ENCODE measurements at regions not wholly inside any gene's neighbourhood (a gene's known extent, or its start where the extent isn't known, plus 50 kb on each side); places are given as distances from the start of the nearest gene placed in this dataset.

- Histone ChIP-seq H3K4me1 (ENCODE audit: insufficient read depth, low read length) (no peaks in the 10 kb centered on the region), H3K4me3 (ENCODE audit: low read length) (no peak overlapping the region), H3K27me3 (ENCODE audit: insufficient read depth, low read length) (no peaks in the 10 kb centered on the region), H3K9me3 (ENCODE audit: low read depth, low read length) (no peaks in the 10 kb centered on the region)
Measured at GRCh38 chr3:106685745-106686144, 691.5 kb upstream of the CCDC54 start.

DNA sequence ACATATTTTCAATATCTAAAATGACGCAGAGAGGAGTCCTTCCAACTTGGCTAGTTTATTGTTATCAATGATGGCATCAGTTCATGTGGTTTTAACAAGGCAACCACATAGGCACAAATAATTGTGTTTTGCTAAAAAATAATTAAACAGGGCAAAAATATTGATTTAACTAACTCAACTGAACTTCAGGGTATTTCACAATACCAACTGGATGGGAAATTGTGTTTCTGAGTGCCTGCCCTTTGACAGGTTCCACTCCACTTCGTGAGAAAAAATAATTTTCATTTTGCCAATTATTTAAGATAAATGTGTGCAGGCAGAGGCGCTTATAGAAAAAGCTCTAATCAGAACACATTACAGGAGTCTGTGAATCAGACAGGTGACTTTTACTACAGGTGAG lies 689.3 kb upstream of the CCDC54 start:
- H3K4me1 ChIP-seq (ENCODE audit: insufficient read depth, low read length) = no peaks in the 10 kb centered on the region
- no peaks in the 10 kb centered on the region for H3K27me3 ChIP-seq (ENCODE audit: insufficient read depth, low read length)
- no peak overlapping the region for H3K4me3 ChIP-seq (ENCODE audit: low read length)
- H3K9me3 ChIP-seq (ENCODE audit: low read depth, low read length) = no peaks in the 10 kb centered on the region

- Histone ChIP-seq H3K4me1 (ENCODE audit: insufficient read depth, low read length) (no peaks in the 10 kb centered on the region), H3K4me3 (ENCODE audit: low read length) (no peak overlapping the region), H3K27me3 (ENCODE audit: insufficient read depth, low read length) (no peaks in the 10 kb centered on the region), H3K9me3 (ENCODE audit: low read depth, low read length) (no peaks in the 10 kb centered on the region)
Measured at GRCh38 chr3:106688464-106688863, 688.8 kb upstream of the CCDC54 start.

DNA sequence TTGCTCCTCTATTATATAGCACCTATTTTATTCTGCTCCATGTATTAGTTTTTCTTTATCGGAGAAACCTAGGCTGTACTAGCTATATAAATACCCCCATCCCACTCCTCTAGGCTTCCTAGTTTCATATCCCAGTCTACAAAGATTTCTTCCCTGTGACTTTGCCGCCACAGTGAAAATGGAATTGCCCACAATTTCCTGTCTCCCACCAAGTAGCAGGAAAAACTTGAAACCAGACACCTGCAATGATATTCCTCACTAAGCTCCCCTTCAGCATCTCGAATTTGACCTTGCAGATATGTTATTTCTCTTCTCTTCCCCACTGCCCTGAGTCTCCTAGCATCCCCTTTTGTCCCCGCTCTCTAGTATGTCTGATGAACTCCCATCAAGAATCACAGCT lies 685.8 kb upstream of the CCDC54 start:
- no peaks in the 10 kb centered on the region for H3K4me1 ChIP-seq (ENCODE audit: insufficient read depth, low read length)
- no peak overlapping the region for H3K4me3 ChIP-seq (ENCODE audit: low read length)
- H3K27me3 ChIP-seq (ENCODE audit: insufficient read depth, low read length) = no peaks in the 10 kb centered on the region
- no peaks in the 10 kb centered on the region for H3K9me3 ChIP-seq (ENCODE audit: low read depth, low read length)

DNA sequence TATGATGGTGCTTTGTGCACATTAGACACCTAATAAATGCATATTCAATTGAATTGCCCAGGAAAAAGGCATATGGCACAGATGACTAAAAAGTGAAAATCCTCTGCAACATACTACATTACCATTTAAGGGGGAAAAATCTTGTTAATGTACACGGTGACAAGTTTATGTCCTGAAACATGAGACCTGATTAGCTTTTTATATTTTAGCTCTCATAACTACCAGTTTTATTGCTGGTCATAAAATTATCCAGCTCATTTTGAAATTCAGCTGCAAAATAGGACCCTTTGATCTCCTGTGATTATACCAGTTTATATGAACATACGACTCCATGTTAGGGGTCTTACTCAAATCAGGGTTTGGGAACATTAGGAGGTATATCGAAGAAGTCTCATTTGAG lies 684.6 kb upstream of the CCDC54 start:
- Histone ChIP-seq H3K27me3 (ENCODE audit: insufficient read depth, low read length) (no peaks in the 10 kb centered on the region), H3K4me1 (ENCODE audit: insufficient read depth, low read length) (no peaks in the 10 kb centered on the region)

DNA sequence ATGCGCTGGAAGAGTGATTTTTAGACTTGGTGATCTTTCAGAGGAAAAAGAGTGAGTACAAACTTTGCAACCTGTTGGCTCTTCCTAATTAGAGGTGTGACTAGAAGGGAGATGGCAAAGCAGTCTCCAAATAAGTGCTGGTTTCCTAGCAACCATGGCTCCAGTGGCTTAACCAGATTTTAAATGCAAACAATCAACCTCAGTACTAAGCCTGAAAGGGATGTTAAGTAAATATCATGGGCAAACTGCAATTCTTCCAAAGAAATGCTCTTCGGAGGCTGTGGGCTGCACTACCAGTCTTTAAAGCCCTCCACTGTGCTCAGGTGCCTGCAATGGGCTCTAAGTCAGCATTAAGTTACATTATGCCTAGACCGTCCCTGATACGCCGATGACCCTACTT lies 678.1 kb upstream of the CCDC54 start:
- Histone ChIP-seq H3K9me3 (ENCODE audit: low read depth, low read length) (no peaks in the 10 kb centered on the region), H3K4me1 (ENCODE audit: insufficient read depth, low read length) (no peaks in the 10 kb centered on the region), H3K4me3 (ENCODE audit: low read length) (no peak overlapping the region), H3K27me3 (ENCODE audit: insufficient read depth, low read length) (no peaks in the 10 kb centered on the region)

More for the DNA sequence above, 684.6 kb upstream of the CCDC54 start:
- H3K4me3 ChIP-seq (ENCODE audit: low read length) = no peak overlapping the region
- no peaks in the 10 kb centered on the region for H3K9me3 ChIP-seq (ENCODE audit: low read depth, low read length)

DNA sequence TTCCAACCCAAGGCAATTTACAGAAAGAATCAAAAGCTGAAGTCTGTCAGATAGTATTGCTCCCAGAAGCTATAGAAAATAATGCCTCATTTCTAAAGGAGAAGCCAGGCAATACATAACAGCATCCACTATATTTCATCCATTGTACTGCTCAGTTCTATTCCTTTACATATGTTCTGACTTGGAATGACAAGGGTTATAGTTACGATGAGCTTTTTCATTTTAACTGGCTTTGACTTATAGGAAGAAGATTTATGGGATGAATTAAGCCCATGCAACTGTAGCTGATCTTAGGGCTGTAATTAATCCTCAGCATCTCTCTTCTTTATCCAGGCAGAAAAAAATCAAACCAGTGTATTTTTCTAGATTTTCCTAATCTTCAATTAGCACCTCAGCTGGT lies 676.3 kb upstream of the CCDC54 start:
- H3K4me1 ChIP-seq (ENCODE audit: insufficient read depth, low read length) = no peaks in the 10 kb centered on the region
- no peaks in the 10 kb centered on the region for H3K27me3 ChIP-seq (ENCODE audit: insufficient read depth, low read length)
- no peak overlapping the region for H3K4me3 ChIP-seq (ENCODE audit: low read length)
- H3K9me3 ChIP-seq (ENCODE audit: low read depth, low read length) = no peaks in the 10 kb centered on the region

DNA sequence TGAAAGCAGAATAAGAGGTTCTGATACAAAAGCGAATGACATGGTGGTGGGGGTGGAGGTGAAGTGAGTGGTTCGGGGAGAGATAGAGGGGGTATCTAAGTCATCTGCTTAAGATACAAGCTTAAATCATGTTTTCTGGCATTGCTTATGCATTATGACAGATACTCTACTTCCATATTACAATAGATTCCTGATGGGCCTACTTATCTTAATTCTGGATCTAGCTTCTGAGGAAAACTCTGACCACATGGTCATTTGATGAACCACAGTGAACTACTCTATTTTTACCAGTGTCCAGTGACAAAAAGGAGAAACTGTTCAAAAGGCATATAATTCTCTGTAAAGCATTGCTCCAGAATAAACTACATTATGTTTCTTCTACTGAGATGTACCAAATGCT lies 673.7 kb upstream of the CCDC54 start:
- Histone ChIP-seq H3K4me1 (ENCODE audit: insufficient read depth, low read length) (no peaks in the 10 kb centered on the region), H3K4me3 (ENCODE audit: low read length) (no peak overlapping the region), H3K27me3 (ENCODE audit: insufficient read depth, low read length) (no peaks in the 10 kb centered on the region), H3K9me3 (ENCODE audit: low read depth, low read length) (no peaks in the 10 kb centered on the region)

GRCh38 chr3:106707347-106707746 lies 669.9 kb upstream of the CCDC54 start:
- Histone ChIP-seq H3K4me1 (ENCODE audit: insufficient read depth, low read length) (no peaks in the 10 kb centered on the region), H3K27me3 (ENCODE audit: insufficient read depth, low read length) (no peaks in the 10 kb centered on the region), H3K4me3 (ENCODE audit: low read length) (no peak overlapping the region), H3K9me3 (ENCODE audit: low read depth, low read length) (no peaks in the 10 kb centered on the region)

DNA sequence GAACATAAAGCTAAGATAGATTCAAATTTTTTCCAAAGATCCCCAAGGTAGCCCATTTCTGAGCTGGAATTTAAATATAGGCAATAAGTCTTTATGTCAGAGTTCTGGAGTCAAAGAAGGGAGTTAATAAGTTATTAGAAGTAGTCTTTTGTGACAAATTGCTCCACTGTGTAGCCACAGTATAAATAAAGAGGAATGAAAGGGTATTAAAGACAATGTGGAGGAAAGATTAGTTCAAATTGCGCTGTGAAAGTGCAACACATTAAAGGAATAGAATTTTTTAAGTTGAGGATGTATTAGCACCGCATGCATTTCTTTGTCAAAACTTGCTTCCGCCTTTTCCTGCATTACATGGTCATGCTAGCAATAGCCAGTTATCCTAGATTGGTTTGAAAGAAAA lies 666.6 kb upstream of the CCDC54 start:
- Histone ChIP-seq H3K27me3 (ENCODE audit: insufficient read depth, low read length) (no peaks in the 10 kb centered on the region), H3K9me3 (ENCODE audit: low read depth, low read length) (no peaks in the 10 kb centered on the region), H3K4me1 (ENCODE audit: insufficient read depth, low read length) (no peaks in the 10 kb centered on the region), H3K4me3 (ENCODE audit: low read length) (no peak overlapping the region)

DNA sequence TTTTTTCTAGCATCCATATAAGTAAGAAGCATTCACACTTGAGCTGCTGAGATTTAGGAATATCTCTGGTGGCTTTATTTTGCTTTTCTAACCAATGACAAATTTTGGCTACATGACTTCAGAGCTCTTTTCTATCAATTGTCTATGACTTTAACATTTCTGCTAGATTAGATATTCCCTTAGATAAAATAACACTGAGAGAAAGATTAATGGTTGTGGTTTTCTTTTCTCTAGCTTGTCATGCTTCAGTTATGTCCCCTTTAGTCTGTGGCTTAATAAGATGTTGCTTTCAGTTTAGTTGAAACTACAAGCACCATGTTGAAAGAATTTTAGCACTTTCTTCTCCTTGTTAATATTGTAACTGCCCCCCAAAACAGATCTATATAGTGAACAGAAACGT lies 665.6 kb upstream of the CCDC54 start:
- Histone ChIP-seq H3K27me3 (ENCODE audit: insufficient read depth, low read length) (no peaks in the 10 kb centered on the region), H3K4me1 (ENCODE audit: insufficient read depth, low read length) (no peaks in the 10 kb centered on the region), H3K9me3 (ENCODE audit: low read depth, low read length) (no peaks in the 10 kb centered on the region), H3K4me3 (ENCODE audit: low read length) (no peak overlapping the region)

GRCh38 chr3:106714400-106714799 lies 662.8 kb upstream of the CCDC54 start:
- H3K4me1 ChIP-seq (ENCODE audit: insufficient read depth, low read length) = no peaks in the 10 kb centered on the region
- no peak overlapping the region for H3K4me3 ChIP-seq (ENCODE audit: low read length)
- H3K9me3 ChIP-seq (ENCODE audit: low read depth, low read length) = no peaks in the 10 kb centered on the region
- no peaks in the 10 kb centered on the region for H3K27me3 ChIP-seq (ENCODE audit: insufficient read depth, low read length)

GRCh38 chr3:106715286-106715685 lies 662.0 kb upstream of the CCDC54 start:
- Histone ChIP-seq H3K4me3 (ENCODE audit: low read length) (no peak overlapping the region), H3K9me3 (ENCODE audit: low read depth, low read length) (no peaks in the 10 kb centered on the region), H3K4me1 (ENCODE audit: insufficient read depth, low read length) (no peaks in the 10 kb centered on the region), H3K27me3 (ENCODE audit: insufficient read depth, low read length) (no peaks in the 10 kb centered on the region)

GRCh38 chr3:106717178-106717780 lies 660.0 kb upstream of the CCDC54 start:
- H3K27me3 ChIP-seq (ENCODE audit: insufficient read depth, low read length) = no peaks in the 10 kb centered on the region
- H3K4me3 ChIP-seq (ENCODE audit: low read length) = no peak overlapping the region
- H3K4me1 ChIP-seq (ENCODE audit: insufficient read depth, low read length) = no peaks in the 10 kb centered on the region
- no peaks in the 10 kb centered on the region for H3K9me3 ChIP-seq (ENCODE audit: low read depth, low read length)

GRCh38 chr3:106719077-106719476 lies 658.2 kb upstream of the CCDC54 start:
- no peak overlapping the region for H3K4me3 ChIP-seq (ENCODE audit: low read length)
- H3K9me3 ChIP-seq (ENCODE audit: low read depth, low read length) = no peaks in the 10 kb centered on the region
- no peaks in the 10 kb centered on the region for H3K27me3 ChIP-seq (ENCODE audit: insufficient read depth, low read length)
- H3K4me1 ChIP-seq (ENCODE audit: insufficient read depth, low read length) = no peaks in the 10 kb centered on the region

DNA sequence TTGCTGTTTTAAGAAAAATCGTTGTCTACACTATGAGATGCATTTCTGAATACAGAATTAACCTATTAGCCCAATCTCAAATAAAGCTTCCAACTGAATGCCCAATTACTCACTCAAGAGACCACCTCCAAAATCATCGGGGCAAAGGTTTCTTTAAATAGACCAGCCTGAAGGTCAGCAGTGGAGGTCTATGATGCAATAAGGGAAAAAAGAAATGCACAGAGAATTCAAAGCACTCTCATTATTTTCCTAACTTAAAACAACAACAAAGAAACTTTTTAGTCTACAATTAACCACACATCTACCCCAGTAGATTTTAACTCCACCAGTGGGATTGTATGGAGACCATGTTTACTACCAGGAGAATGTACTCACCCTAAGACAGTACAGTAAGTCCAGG lies 657.7 kb upstream of the CCDC54 start:
- H3K4me1 ChIP-seq (ENCODE audit: insufficient read depth, low read length) = no peaks in the 10 kb centered on the region
- H3K27me3 ChIP-seq (ENCODE audit: insufficient read depth, low read length) = no peaks in the 10 kb centered on the region

More for the DNA sequence above, 657.7 kb upstream of the CCDC54 start:
- no peaks in the 10 kb centered on the region for H3K9me3 ChIP-seq (ENCODE audit: low read depth, low read length)
- H3K4me3 ChIP-seq (ENCODE audit: low read length) = no peak overlapping the region

All from mononuclear cell (primary cell).